A549 (cell line): ENCODE measurements at regions not wholly inside any gene's neighbourhood (a gene's known extent, or its start where the extent isn't known, plus 50 kb on each side); places are given as distances from the start of the nearest gene placed in this dataset.

ENCODE experiments used
- ATAC-seq, 2 experiments: fragments of 200-7000 bp in 1 of 2; fragments of >200 bp in 1 of 2; cut with Nextera tagmentation in 1 of 2; cut with Tn5 transposase in 1 of 2; 3 replicates each; pipeline versions ENCODE4 v1.8.0 to v1.9.1; 2018 to 2020; ENCODE audit warnings: mild to moderate bottlenecking in 1 of 2, moderate library complexity in 1 of 2
- CTCF ChIA-PET: fragments of 300-600 bp; sonication (Branson Sonifier 250); formaldehyde crosslinking; extraction: SDS; loops from one replicate; lab custom pipeline; 2021; ENCODE audit warnings: antibody characterized with exemption, inconsistent platforms; lab: Yijun Ruan, JAX
- POLR2A ChIA-PET: fragments of 350-600 bp; formaldehyde crosslinking; extraction: SDS; loops from one replicate; lab custom pipeline; 2021; ENCODE audit warnings: antibody characterized with exemption, inconsistent platforms; lab: Yijun Ruan, JAX
- DNase-seq, 2 experiments: peaks; one replicate each; pipeline versions ENCODE4 v3.0.0 to v3.0.0-alpha.2; 2011 to 2016; ENCODE audit warnings: low read depth in 1 of 2, low spot score in 1 of 2
- FAIRE-seq: peaks from 2 replicates; lab custom pipeline; 2011; peaks lifted over from hg19 to GRCh38; lab: Jason Lieb, UNC
- H3K27ac ChIP-seq, 2 experiments: fragments of >200 bp; sonication (Bioruptor Twin); formaldehyde crosslinking; 3 replicates each; pipeline ENCODE4 v1.5.1; 2016 to 2017
- H3K4me1 ChIP-seq: fragments of >200 bp; sonication (Bioruptor Twin); formaldehyde crosslinking; 3 replicates; pipeline ENCODE4 v1.6.1; 2016
- H3K4me2 ChIP-seq: fragments of >200 bp; sonication (Bioruptor Twin); formaldehyde crosslinking; 3 replicates; pipeline ENCODE4 v1.6.1; 2016
- H3K4me3 ChIP-seq: fragments of >200 bp; sonication (Bioruptor Twin); formaldehyde crosslinking; 3 replicates; pipeline ENCODE4 v1.5.1; 2016
- H3K9me3 ChIP-seq: fragments of >200 bp; sonication (Bioruptor Twin); formaldehyde crosslinking; 3 replicates; pipeline ENCODE4 v1.6.1; 2016
- CBX2 ChIP-seq: fragments of 200-600 bp; sonication (generic); IDR thresholded peaks from 2 replicates; pipeline ENCODE4 v1.6.1; 2016; ENCODE audit warnings: low read depth, mild to moderate bottlenecking, borderline replicate concordance
- CHD2 ChIP-seq: fragments of 150-350 bp; IDR thresholded peaks from 2 replicates; pipeline ENCODE4 v1.6.1; 2014; ENCODE audit warnings: low read length; ENCODE audit not compliant: partially characterized antibody
- EP300 ChIP-seq, 2 experiments: fragments of >200 bp; sonication (Bioruptor Twin); formaldehyde crosslinking; IDR thresholded peaks; 2 replicates in 1 of 2; 3 replicates in 1 of 2; pipeline ENCODE4 v1.6.1; 2016 to 2017
- GATA3 ChIP-seq: IDR thresholded peaks from 2 replicates; pipeline ENCODE4 v1.6.1; 2012; ENCODE audit warnings: borderline replicate concordance
- HOXB13 ChIP-seq: fragments of 250-450 bp; sonication (Bioruptor Pico); IDR thresholded peaks from 2 replicates; pipeline ENCODE4 v1.5.0; 2020; ENCODE audit warnings: low read depth, mild to moderate bottlenecking, moderate library complexity
- KDM5A ChIP-seq: fragments of 200-600 bp; sonication (generic); IDR thresholded peaks from 2 replicates; pipeline ENCODE4 v1.6.1; 2016; ENCODE audit warnings: antibody characterized with exemption, mild to moderate bottlenecking
- NR3C1 ChIP-seq: fragments of >200 bp; sonication (Bioruptor Twin); formaldehyde crosslinking; IDR thresholded peaks from 3 replicates; pipeline ENCODE4 v1.6.1; 2017
- RCOR1 ChIP-seq: fragments of 150-350 bp; IDR thresholded peaks from 2 replicates; pipeline ENCODE4 v1.6.1; 2014; ENCODE audit warnings: antibody characterized with exemption, low read length, low read depth
- SMC3 ChIP-seq: fragments of >200 bp; sonication (Bioruptor Twin); formaldehyde crosslinking; IDR thresholded peaks from 3 replicates; pipeline ENCODE4 v1.6.1; 2018; ENCODE audit warnings: inconsistent platforms
- SREBF2 ChIP-seq: fragments of 450-650 bp; IDR thresholded peaks from 2 replicates; pipeline ENCODE4 v1.6.1; 2014; ENCODE audit warnings: mild to moderate bottlenecking, moderate library complexity
- ZFP36 ChIP-seq: fragments of 450-650 bp; IDR thresholded peaks from 2 replicates; pipeline ENCODE4 v1.6.1; 2014; ENCODE audit warnings: borderline replicate concordance; ENCODE audit not compliant: partially characterized antibody
- ZNF302 ChIP-seq: fragments of 250-450 bp; sonication (Bioruptor Pico); IDR thresholded peaks from 2 replicates; pipeline ENCODE4 v1.9.0; 2021; ENCODE audit warnings: inconsistent platforms, mild to moderate bottlenecking, moderate library complexity
- ZSCAN20 ChIP-seq: fragments of 250-450 bp; sonication (Bioruptor Pico); IDR thresholded peaks from 2 replicates; pipeline ENCODE4 v1.8.0; 2022; ENCODE audit warnings: mild to moderate bottlenecking, moderate library complexity
- whole genome bisulfite sequencing: methylation state at CpG from one replicate; pipeline ENCODE4 v1.1.6; 2017; ENCODE audit errors: missing lambda C conversion rate; 5-methylcytosine and 5-hydroxymethylcytosine counted together
- TF ChIP-seq, protein P1 (sequence below): fragments of 250-450 bp; sonication (Bioruptor Pico); IDR thresholded peaks from 2 replicates; pipeline ENCODE4 v1.5.0; 2021; ENCODE audit warnings: mild to moderate bottlenecking, moderate library complexity, borderline replicate concordance
- TF ChIP-seq, protein P2 (sequence below): fragments of >200 bp; sonication (Bioruptor Twin); formaldehyde crosslinking; IDR thresholded peaks from 3 replicates; pipeline ENCODE4 v1.6.1; 2016
- TF ChIP-seq, protein P3 (sequence below): IDR thresholded peaks from 2 replicates; pipeline ENCODE4 v1.6.1; 2012; ENCODE audit warnings: low read depth, borderline replicate concordance
- TF ChIP-seq, protein P4 (sequence below): fragments of 150-350 bp; IDR thresholded peaks from 2 replicates; pipeline ENCODE4 v1.6.1; 2014; ENCODE audit warnings: low read depth, mild to moderate bottlenecking, low read length

DNA sequence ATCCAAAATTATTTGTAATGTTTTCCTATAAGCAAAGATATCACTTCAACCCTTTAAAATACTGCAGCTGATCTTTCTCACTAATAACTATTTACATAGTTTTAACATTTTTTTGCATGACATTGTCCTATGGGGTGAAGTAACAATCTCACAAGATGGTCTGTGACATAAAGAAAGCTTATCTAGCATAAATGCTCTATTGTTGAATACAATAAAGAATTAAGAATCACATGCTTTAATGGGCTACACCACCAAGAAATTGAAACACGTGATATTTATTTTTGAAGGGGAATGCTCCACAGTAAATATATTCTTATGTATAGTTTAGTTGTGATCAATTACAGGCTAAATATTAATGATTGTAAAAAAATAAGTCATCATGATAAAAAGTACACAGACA lies 441.1 kb downstream of the PTH2R start:
- ChIA-PET CTCF (no interaction called here), POLR2A (no interaction called here)
- DNase-seq (no peak), FAIRE-seq (no peak), ATAC-seq (no peak)
- Histone ChIP-seq H3K4me2 (no peak overlapping the region), H3K4me1 (no peaks in the 10 kb centered on the region), H3K27ac (no peak overlapping the region), H3K4me3 (no peak overlapping the region), H3K9me3 (no peaks in the 10 kb centered on the region)
- 0% methylated on average over 1 of the region's 1 CpG for WGBS
- TF ChIP-seq CBX2 (no peak), NR3C1 (no peak), SREBF2 (no peak), KDM5A (no peak), GATA3 (no peak), ZFP36 (no peak)
- TF ChIP-seq, protein P1, sequence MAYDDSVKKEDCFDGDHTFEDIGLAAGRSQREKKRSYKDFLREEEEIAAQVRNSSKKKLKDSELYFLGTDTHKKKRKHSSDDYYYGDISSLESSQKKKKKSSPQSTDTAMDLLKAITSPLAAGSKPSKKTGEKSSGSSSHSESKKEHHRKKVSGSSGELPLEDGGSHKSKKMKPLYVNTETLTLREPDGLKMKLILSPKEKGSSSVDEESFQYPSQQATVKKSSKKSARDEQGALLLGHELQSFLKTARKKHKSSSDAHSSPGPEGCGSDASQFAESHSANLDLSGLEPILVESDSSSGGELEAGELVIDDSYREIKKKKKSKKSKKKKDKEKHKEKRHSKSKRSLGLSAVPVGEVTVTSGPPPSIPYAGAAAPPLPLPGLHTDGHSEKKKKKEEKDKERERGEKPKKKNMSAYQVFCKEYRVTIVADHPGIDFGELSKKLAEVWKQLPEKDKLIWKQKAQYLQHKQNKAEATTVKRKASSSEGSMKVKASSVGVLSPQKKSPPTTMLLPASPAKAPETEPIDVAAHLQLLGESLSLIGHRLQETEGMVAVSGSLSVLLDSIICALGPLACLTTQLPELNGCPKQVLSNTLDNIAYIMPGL (CRISPR knock-in tag): no peak
- TF ChIP-seq, protein P2, sequence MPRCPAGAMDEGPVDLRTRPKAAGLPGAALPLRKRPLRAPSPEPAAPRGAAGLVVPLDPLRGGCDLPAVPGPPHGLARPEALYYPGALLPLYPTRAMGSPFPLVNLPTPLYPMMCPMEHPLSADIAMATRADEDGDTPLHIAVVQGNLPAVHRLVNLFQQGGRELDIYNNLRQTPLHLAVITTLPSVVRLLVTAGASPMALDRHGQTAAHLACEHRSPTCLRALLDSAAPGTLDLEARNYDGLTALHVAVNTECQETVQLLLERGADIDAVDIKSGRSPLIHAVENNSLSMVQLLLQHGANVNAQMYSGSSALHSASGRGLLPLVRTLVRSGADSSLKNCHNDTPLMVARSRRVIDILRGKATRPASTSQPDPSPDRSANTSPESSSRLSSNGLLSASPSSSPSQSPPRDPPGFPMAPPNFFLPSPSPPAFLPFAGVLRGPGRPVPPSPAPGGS: no peak
- TF ChIP-seq, protein P3, sequence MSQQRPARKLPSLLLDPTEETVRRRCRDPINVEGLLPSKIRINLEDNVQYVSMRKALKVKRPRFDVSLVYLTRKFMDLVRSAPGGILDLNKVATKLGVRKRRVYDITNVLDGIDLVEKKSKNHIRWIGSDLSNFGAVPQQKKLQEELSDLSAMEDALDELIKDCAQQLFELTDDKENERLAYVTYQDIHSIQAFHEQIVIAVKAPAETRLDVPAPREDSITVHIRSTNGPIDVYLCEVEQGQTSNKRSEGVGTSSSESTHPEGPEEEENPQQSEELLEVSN: no peak

DNA sequence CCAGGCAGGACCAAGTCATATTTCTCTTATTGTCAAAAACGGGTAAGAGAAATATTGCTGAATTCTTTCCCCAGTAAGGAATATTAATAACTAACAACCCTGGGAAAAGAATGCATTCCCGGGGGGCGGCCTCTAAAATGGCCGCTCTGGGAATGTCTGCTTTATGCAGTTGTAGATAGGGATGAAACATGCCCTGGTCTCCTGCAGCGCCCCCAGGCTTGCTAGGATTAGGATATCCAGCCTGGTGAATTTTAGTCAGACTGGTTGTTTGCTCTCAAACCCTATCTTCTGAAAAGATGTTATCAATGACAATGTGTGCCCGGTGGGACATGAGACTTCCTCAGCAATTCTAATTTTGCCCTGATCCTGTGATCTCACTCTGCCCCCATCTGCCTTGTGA lies 448.1 kb downstream of the PTH2R start:
- WGBS: 32% methylated on average over 6 of the region's 6 CpGs
- H3K27ac ChIP-seq: no peak overlapping the region
- CTCF ChIA-PET: interaction anchor here (0.8 kb wide), 1 partner anchor 238 kb away, joined by 3 read pairs; no protein-coding TSS in a partner anchor
- H3K4me1 ChIP-seq: no peaks in the 10 kb centered on the region
- DNase-seq (no peak), FAIRE-seq (no peak), ATAC-seq (no peak)
- no peak overlapping the region for H3K4me2 ChIP-seq
- TF ChIP-seq, protein P1 (CRISPR knock-in tag): no peak
- no peak for TF ChIP-seq CHD2
- no peak for TF ChIP-seq GATA3
- no peak for TF ChIP-seq ZSCAN20 (CRISPR knock-in tag)
- TF ChIP-seq HOXB13 (CRISPR knock-in tag): no peak
- H3K4me3 ChIP-seq: no peak overlapping the region
- POLR2A ChIA-PET: no interaction called here
- H3K9me3 ChIP-seq: no peaks in the 10 kb centered on the region

DNA sequence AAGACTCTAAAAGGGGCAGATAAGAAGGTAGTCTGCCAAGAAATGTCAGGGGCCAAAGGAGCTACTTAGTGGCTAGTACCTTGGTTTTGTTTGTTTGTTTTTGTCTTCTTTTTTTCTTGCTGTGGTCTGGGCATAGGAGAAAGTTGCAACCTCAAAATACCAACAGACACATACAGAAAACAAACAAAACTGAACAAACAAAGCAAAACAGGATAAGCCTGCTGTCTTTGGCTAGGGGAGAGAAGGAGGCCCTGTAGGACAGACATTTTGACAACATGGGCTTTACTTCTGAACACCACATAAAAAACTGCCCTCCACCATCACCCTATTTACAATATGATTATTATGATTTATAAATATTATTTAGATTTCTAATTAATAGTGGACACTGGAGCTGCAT lies 460.8 kb downstream of the PTH2R start:
- no peak for ATAC-seq
- TF ChIP-seq SREBF2: no peak
- no peak for TF ChIP-seq EP300 (IDR thresholded peaks at IDR 0.05)
- TF ChIP-seq, protein P1 (CRISPR knock-in tag): no peak
- no peak for TF ChIP-seq SMC3
- TF ChIP-seq, protein P4, sequence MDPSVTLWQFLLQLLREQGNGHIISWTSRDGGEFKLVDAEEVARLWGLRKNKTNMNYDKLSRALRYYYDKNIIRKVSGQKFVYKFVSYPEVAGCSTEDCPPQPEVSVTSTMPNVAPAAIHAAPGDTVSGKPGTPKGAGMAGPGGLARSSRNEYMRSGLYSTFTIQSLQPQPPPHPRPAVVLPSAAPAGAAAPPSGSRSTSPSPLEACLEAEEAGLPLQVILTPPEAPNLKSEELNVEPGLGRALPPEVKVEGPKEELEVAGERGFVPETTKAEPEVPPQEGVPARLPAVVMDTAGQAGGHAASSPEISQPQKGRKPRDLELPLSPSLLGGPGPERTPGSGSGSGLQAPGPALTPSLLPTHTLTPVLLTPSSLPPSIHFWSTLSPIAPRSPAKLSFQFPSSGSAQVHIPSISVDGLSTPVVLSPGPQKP: no peak
- no peak for TF ChIP-seq ZNF302 (CRISPR knock-in tag)
- no peak for TF ChIP-seq RCOR1
- Histone ChIP-seq H3K4me2 (no peak overlapping the region), H3K4me3 (no peak overlapping the region), H3K9me3 (no peaks in the 10 kb centered on the region), H3K27ac (no peak overlapping the region), H3K4me1 (no peaks in the 10 kb centered on the region)
- no peak for DNase-seq
- ChIA-PET CTCF (no interaction called here), POLR2A (no interaction called here)
- FAIRE-seq: no peak
